ENCODE measurements at regions not wholly inside any gene's neighbourhood (a gene's known extent, or its start where the extent isn't known, plus 50 kb on each side); places are given as distances from the start of the nearest gene placed in this dataset.

- no peak for DNase-seq (ENCODE audit: low read depth in 1 of 2, low spot score in 1 of 2)
- TF ChIP-seq ZSCAN20 (CRISPR knock-in tag; IDR thresholded peaks at IDR 0.05) (no peak), ZNF302 (CRISPR knock-in tag; IDR thresholded peaks at IDR 0.05) (no peak), USF2 (IDR thresholded peaks at IDR 0.05) (no peak), ESRRA (IDR thresholded peaks at IDR 0.05; ENCODE audit: borderline replicate concordance, low read length) (no peak), MAZ (IDR thresholded peaks at IDR 0.05; ENCODE audit: borderline replicate concordance, low read depth, low read length) (no peak), HOXB13 (CRISPR knock-in tag; IDR thresholded peaks at IDR 0.05; ENCODE audit: low read depth) (no peak), BCL3 (IDR thresholded peaks at IDR 0.05) (no peak)
- ATAC-seq, result no peak
- Histone ChIP-seq H3K4me2 (no peak overlapping the region), H3K27ac (no peak overlapping the region), H3K4me3 (no peak overlapping the region), H3K4me1 (no peaks in the 10 kb centered on the region), H3K9me3 (no peaks in the 10 kb centered on the region)
- POLR2A ChIA-PET, result no interaction called here
- CTCF ChIA-PET, result interaction anchor here (0.6 to 9.6 kb wide), 2 partner anchors 215 to 640 kb away, joined by 3 to 150 read pairs; no protein-coding TSS in a partner anchor
- no peak for FAIRE-seq
- 71% methylated on average over 1 of the region's 1 CpG for WGBS (ENCODE audit: missing lambda C conversion rate)
These were observed 63.7 kb upstream of the TANC1 start for GRCh38 chr2:158904627-158905177.

GRCh38 chr2:158905341-158905740, 63.1 kb upstream of the TANC1 start:
- Histone ChIP-seq H3K4me2 (no peak overlapping the region), H3K27ac (no peak overlapping the region), H3K4me1 (no peaks in the 10 kb centered on the region), H3K9me3 (no peaks in the 10 kb centered on the region), H3K4me3 (no peak overlapping the region)
- FAIRE-seq, result no peak
- ChIA-PET CTCF (no interaction called here), POLR2A (no interaction called here)
- TF ChIP-seq RFX5 (IDR thresholded peaks at IDR 0.05), result no peak
- no peak for TF ChIP-seq CTCF (IDR thresholded peaks at IDR 0.05)
- no peak for TF ChIP-seq HDAC2 (IDR thresholded peaks at IDR 0.05)
- TF ChIP-seq KDM1A (IDR thresholded peaks at IDR 0.05; ENCODE audit: low read depth), result no peak
- TF ChIP-seq HEYL (CRISPR knock-in tag; IDR thresholded peaks at IDR 0.05), result no peak
- TF ChIP-seq ZC3H11A (IDR thresholded peaks at IDR 0.05), result no peak
- TF ChIP-seq TP53 (CRISPR knock-in tag; IDR thresholded peaks at IDR 0.05), result no peak
- TF ChIP-seq ESRRA (IDR thresholded peaks at IDR 0.05; ENCODE audit: borderline replicate concordance, low read length), result no peak
- TF ChIP-seq CHD4 (IDR thresholded peaks at IDR 0.05; ENCODE audit: borderline replicate concordance), result no peak
- TF ChIP-seq MAZ (IDR thresholded peaks at IDR 0.05; ENCODE audit: borderline replicate concordance, low read depth, low read length), result no peak
- no peak for TF ChIP-seq EP300 (IDR thresholded peaks at IDR 0.05)
- TF ChIP-seq PHF8 (IDR thresholded peaks at IDR 0.05; ENCODE audit: borderline replicate concordance, low read depth), result no peak
- TF ChIP-seq TFCP2L1 (CRISPR knock-in tag; IDR thresholded peaks at IDR 0.05), result no peak
- no peak for TF ChIP-seq ELK1 (IDR thresholded peaks at IDR 0.05; ENCODE audit: low read depth, low read length)
- no peak for TF ChIP-seq ATOH8 (CRISPR knock-in tag; IDR thresholded peaks at IDR 0.05; ENCODE audit: low read depth)
- TF ChIP-seq CBX2 (IDR thresholded peaks at IDR 0.05; ENCODE audit: borderline replicate concordance, low read depth), result no peak
- no peak for TF ChIP-seq SMC3 (IDR thresholded peaks at IDR 0.05)
- DNase-seq (ENCODE audit: low read depth in 1 of 2, low spot score in 1 of 2), result no peak
- no peak for ATAC-seq
- WGBS (ENCODE audit: missing lambda C conversion rate), result 87% methylated on average over 3 of the region's 3 CpGs

Measured in A549 (cell line).